Caco-2 (cell line): ENCODE measurements at regions not wholly inside any gene's neighbourhood (a gene's known extent, or its start where the extent isn't known, plus 50 kb on each side); places are given as distances from the start of the nearest gene placed in this dataset.
"Not testable (repeated sequence)": the region's sequence is repeated elsewhere in the genome, so short reads cannot be mapped to it uniquely, and the experiment has no call there.

Experiments used
- BruUV-seq: library from RNA; stranded (reverse); fragments of 400-500 nt; replicated peaks from 2 replicates; lab custom pipeline; 2021; lab: Mats Ljungman, UMichigan
- CTCF ChIA-PET: fragments of 300-600 bp; sonication (Branson Sonifier 250); formaldehyde crosslinking; loops from one replicate; lab custom pipeline; 2022; ENCODE audit warnings: antibody characterized with exemption; lab: Charles Lee
- POLR2A ChIA-PET: fragments of 300-600 bp; sonication (Branson Sonifier 250); formaldehyde crosslinking; loops from one replicate; lab custom pipeline; 2022; ENCODE audit warnings: antibody characterized with exemption; lab: Charles Lee
- DNase-seq, 2 experiments: peaks; one replicate each; pipeline versions ENCODE4 v3.0.0 to v3.0.0-alpha.2; 2020 to 2022
- H3K27me3 ChIP-seq: replicated peaks from 2 replicates; pipeline ENCODE4 v1.6.0; 2011; ENCODE audit warnings: low read length; ENCODE audit not compliant: control insufficient read depth, insufficient read depth
- H3K36me3 ChIP-seq: 2 replicates; pipeline ENCODE4 v1.5.1; 2011; ENCODE audit warnings: low read length; ENCODE audit not compliant: control insufficient read depth, insufficient read depth
- H3K4me1 ChIP-seq: fragments of 250-450 bp; sonication (Bioruptor Pico); 2 replicates; pipeline ENCODE4 v1.5.1; 2020; ENCODE audit warnings: mild to moderate bottlenecking
- H3K4me3 ChIP-seq: 2 replicates; pipeline ENCODE4 v1.5.1; 2011; ENCODE audit warnings: low read depth, mild to moderate bottlenecking, control low read depth, low read length
- H3K9me3 ChIP-seq: fragments of 250-450 bp; sonication (Bioruptor Pico); 2 replicates; pipeline ENCODE4 v1.5.1; 2020; ENCODE audit warnings: mild to moderate bottlenecking, moderate library complexity
- H3K27ac Mint-ChIP-seq: one replicate; pipeline ENCODE4 v1.8.0; 2022; ENCODE audit warnings: mixed read lengths; ENCODE audit not compliant: unreplicated experiment
- H3K27me3 Mint-ChIP-seq: one replicate; pipeline ENCODE4 v1.8.0; 2022; ENCODE audit warnings: mixed read lengths; ENCODE audit not compliant: insufficient read depth, unreplicated experiment
- H3K36me3 Mint-ChIP-seq: one replicate; pipeline ENCODE4 v1.8.0; 2022; ENCODE audit warnings: mild to moderate bottlenecking, mixed read lengths; ENCODE audit not compliant: insufficient read depth, unreplicated experiment
- H3K4me1 Mint-ChIP-seq: one replicate; pipeline ENCODE4 v1.8.0; 2022; ENCODE audit warnings: low read depth, mixed read lengths; ENCODE audit not compliant: unreplicated experiment
- H3K4me3 Mint-ChIP-seq: one replicate; pipeline ENCODE4 v1.8.0; 2022; ENCODE audit warnings: mild to moderate bottlenecking, moderate library complexity, mixed read lengths; ENCODE audit not compliant: unreplicated experiment
- H3K9me3 Mint-ChIP-seq: one replicate; pipeline ENCODE4 v1.8.0; 2022; ENCODE audit warnings: mixed read lengths; ENCODE audit not compliant: unreplicated experiment
- intact Hi-C: fragments of 100-400 bp; cut with micrococcal nuclease; formaldehyde crosslinking; loops from one replicate; pipeline ENCODE4 v1.10.0; 2022; ENCODE audit not compliant: unreplicated experiment
- microRNA-seq: library from miRNA; unstranded; fragments of <30 nt; microRNA quantifications from one replicate; pipeline ENCODE4 v1.2.0, GENCODE V29; 2022
- TF ChIP-seq, protein P1 (sequence below), 2 experiments: fragments of 200-600 bp in 1 of 2; IDR thresholded peaks; 1 replicate in 1 of 2; 2 replicates in 1 of 2; pipeline versions ENCODE4 v1.5.1 to v1.8.0; 2011 to 2022; ENCODE audit warnings: antibody characterized with exemption in 1 of 2, control low read depth in 1 of 2, inconsistent platforms in 1 of 2, low read depth in 1 of 2, low read length in 1 of 2, mild to moderate bottlenecking in 1 of 2, moderate library complexity in 1 of 2; ENCODE audit not compliant: insufficient read depth in 1 of 2, severe bottlenecking in 1 of 2, unreplicated experiment in 1 of 2

DNA sequence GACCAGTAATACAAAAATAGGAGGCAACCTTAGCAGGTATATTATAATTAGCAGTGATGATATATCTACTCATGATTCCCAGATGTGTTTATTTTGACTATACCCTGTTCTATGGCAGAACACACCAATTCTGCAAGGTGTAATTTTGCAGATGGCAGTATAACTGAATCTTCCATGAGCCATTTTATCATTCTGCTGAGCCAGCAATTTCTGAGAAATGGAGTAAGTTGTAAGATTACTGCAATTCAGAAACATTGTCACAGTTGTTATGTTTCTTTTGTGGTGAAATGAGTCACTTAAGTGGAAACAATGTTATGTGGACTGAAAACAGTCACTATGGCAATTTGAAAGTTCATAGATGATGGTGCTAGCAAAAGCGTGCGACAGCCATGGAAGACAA, 63.7 kb upstream of the RIMS1 start:
- intact Hi-C loops = no loop called here
- Mint-ChIP-seq H3K27me3 (no peaks in the 10 kb centered on the region), H3K36me3 (no peaks in the 10 kb centered on the region), H3K9me3 (peaks cover 17% of the 10 kb centered on the region), H3K4me1 (no peaks in the 10 kb centered on the region), H3K4me3 (no peak overlapping the region), H3K27ac (no peak overlapping the region)
- Histone ChIP-seq H3K36me3 (no peaks in the 10 kb centered on the region), H3K27me3 (no peaks in the 10 kb centered on the region), H3K9me3 (no peaks in the 10 kb centered on the region), H3K4me3 (no peak overlapping the region), H3K4me1 (no peaks in the 10 kb centered on the region)
- TF ChIP-seq, protein P1, sequence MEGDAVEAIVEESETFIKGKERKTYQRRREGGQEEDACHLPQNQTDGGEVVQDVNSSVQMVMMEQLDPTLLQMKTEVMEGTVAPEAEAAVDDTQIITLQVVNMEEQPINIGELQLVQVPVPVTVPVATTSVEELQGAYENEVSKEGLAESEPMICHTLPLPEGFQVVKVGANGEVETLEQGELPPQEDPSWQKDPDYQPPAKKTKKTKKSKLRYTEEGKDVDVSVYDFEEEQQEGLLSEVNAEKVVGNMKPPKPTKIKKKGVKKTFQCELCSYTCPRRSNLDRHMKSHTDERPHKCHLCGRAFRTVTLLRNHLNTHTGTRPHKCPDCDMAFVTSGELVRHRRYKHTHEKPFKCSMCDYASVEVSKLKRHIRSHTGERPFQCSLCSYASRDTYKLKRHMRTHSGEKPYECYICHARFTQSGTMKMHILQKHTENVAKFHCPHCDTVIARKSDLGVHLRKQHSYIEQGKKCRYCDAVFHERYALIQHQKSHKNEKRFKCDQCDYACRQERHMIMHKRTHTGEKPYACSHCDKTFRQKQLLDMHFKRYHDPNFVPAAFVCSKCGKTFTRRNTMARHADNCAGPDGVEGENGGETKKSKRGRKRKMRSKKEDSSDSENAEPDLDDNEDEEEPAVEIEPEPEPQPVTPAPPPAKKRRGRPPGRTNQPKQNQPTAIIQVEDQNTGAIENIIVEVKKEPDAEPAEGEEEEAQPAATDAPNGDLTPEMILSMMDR (IDR thresholded peaks at IDR 0.05; ENCODE audit: insufficient read depth in 1 of 2, low read depth in 1 of 2, low read length in 1 of 2, severe bottlenecking in 1 of 2, unreplicated experiment in 1 of 2) = no peak
- no peak for DNase-seq
- CTCF ChIA-PET = no interaction called here
- POLR2A ChIA-PET = no interaction called here
- no TSS peak for BruUV-seq

DNA sequence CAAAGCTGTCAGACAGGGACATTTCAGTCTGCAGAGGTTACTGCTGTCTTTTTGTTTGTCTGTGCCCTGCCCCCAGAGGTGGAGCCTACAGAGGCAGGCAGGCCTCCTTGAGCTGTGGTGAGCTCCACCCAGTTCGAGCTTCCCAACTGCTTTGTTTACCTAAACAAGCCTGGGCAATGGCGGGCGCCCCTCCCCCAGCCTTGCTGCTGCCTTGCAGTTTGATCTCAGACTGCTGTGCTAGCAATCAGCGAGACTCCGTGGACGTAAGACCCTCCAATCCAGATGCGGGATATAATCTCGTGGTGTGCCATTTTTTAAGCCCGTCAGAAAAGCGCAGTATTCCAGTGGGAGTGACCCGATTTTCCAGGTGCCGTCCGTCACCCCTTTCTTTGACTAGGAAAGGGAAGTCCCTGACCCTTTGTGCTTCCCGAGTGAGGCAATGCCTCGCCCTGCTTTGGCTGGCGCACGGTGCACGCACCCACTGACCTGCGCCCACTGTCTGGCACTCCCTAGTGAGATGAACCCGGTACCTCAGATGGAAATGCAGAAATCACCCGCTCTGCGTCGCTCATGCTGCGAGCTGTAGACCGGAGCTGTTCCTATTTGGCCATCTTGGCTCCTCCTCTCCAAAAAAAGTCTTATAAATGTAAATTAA, 54.1 kb upstream of the RIMS1 start:
- H3K4me1 ChIP-seq, BruUV-seq, H3K4me3 ChIP-seq, H3K27me3 ChIP-seq, intact Hi-C loops, H3K36me3 Mint-ChIP-seq, H3K4me1 Mint-ChIP-seq, DNase-seq, H3K36me3 ChIP-seq, POLR2A ChIA-PET, H3K4me3 Mint-ChIP-seq, H3K27me3 Mint-ChIP-seq, H3K9me3 ChIP-seq, CTCF ChIA-PET, H3K27ac Mint-ChIP-seq: not testable (repeated sequence)
- peaks cover 26% of the 10 kb centered on the region for H3K9me3 Mint-ChIP-seq

Small RNAs in the stretch of these regions (microRNA-seq; reads per million reads assigned to microRNA genes)
- gene MIR30A (264 reads per million, percentile 79 among the genes with 10 or more reads in this experiment), gene MIR30C2 (2.0 reads per million, percentile 8 among the genes with 10 or more reads in this experiment)
